Inferior parietal cortex (tissue), 1 donor: ENCODE measurements at regions not wholly inside any gene's neighbourhood (a gene's known extent, or its start where the extent isn't known, plus 50 kb on each side); places are given as distances from the start of the nearest gene placed in this dataset.

Experiments
- DNase-seq: peaks from one replicate; pipeline ENCODE4 v3.0.0-alpha.2; 2016; ENCODE audit errors: extremely low spot score

DNA sequence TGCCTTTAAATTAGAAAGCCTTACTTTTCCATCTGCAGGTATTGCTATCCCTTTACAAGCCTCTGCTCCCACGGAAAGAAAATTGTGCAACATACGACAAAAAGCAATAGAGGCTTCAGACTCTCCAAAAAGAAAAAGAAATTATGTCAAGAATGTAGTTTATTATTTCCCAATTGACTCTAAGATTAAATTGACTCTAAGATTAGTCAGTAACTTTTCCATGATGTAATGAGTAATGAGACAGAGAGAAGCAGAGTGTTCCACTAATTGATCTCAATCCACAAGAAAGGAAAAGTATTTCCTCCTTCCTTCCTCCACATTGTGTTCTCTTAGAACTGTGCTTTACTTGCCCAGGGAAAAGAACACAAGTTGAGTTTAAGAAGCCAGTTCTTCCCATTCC lies 345.7 kb upstream of the HS3ST1 start:
- DNase-seq: no peak

DNA sequence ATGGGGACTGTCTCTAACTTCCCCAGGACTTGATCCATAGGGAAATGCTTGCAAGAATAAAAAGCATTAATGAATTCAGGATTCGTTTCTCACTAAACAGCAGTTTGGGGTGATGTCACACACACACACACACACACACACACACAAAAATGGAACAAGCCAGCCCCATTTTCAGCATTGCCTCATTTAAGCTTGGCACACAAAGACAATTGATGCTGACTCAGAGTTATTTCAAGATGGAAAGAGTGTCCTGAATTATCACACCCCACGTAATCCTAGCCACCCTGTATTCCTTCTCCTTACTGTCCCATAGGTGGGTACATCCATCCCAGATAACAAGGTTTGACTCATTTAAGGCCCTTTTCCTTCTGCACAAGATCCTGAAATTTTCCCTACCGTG lies 345.1 kb upstream of the HS3ST1 start:
- DNase-seq: no peak

DNA sequence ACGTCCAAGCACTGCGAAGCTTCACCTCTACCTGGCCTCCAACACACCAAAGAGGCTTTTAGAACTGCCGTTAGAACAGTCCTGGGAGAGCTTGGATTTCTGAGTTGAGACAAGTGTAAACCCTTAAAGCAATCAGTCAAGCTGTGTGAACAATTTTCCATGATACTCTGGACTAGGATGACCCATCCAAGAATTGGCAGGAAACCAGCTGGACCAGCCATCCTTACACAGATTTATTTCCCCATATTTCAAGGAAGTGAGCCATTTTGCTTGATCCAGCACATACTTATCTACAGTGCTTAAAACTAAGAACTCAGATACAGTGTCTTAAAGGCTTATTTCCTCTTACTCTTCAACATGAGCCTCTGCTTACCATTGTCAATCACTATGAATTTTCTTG lies 340.7 kb upstream of the HS3ST1 start:
- no peak for DNase-seq

- DNase-seq: no peak
These were observed 339.7 kb upstream of the HS3ST1 start for GRCh38 chr4:11768251-11768972.

DNA sequence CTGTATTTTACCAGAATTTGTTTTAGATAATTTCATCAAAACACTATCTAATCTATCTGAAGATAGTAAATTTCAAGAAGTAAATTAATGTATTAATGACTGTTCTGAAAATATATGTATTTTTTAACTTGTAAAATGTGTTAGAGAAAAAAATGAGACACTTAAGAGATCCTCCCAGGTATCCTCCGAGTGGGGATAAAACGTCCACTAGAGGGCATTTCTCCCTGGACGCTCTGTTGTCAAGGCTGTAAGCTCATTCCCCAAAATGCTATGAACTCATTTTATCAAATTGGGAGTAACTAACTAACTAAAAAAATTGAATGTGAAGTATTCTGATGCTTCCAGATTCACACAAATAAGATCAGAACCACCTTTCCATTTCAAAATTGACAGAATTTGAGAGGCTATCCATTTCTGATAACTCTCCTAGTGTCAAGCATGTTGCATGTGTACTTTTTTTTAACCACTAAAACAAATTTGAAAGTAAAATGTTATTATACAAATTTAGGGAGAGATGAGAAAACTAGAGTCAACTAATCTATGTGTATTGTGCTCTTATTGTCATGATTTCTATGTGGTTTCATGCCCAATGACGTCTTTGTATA lies 337.3 kb upstream of the HS3ST1 start:
- peak; percentile 59 for DNase-seq

DNA sequence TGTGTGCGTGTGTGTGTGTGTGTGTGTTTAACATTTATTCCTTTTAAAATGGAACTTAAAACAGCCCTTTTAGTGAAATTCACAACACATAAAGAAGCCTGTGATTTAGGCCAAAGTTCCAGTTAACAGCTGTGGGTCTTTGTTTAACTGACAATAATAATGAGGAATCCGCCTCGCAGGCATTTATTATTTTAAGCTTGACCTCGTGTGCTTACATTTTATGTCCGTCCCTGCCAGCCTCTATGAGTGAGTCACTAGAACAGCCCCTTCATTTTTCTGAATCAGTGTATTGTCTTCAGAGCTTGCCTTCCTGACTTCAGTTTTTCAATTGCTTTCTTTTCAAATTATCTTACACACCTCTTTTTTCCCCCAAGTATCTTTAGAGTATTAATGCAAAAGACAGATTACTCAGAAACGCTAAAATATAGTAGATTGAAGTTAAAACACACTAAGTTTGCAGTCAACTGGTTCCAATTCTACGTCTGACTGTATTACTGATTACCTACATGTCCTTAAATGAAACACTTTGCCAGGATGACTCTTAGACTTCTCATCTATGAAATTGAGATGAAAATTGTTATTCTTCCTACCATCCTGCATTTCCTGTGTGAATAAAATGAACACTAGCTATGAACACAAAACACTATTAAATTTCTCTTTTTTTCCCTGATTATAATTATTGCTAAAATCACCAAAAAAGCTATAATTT lies 319.6 kb upstream of the HS3ST1 start:
- DNase-seq: no peak

DNA sequence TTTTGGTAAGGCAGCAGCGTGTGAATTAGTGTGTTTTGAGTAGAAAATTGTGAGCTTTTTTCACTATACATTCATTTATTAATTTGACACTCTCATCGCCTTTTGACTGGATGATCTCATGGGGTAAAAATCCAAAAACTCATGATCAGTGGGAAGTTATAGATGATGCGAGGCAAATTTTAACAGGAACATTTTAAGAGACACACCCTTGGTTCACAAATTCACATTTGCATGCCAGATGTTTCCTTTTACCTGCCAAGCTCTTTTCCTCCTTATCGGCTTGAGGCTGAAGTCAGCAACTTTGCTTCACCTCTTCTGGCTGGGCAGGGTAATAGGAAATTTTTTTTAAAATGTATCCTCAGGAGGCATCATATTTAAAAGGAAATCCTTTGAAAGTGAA lies 318.0 kb upstream of the HS3ST1 start:
- no peak for DNase-seq

GRCh38 chr4:11743976-11744375 lies 315.3 kb upstream of the HS3ST1 start:
- DNase-seq: no peak

- no peak for DNase-seq
These were observed 314.5 kb upstream of the HS3ST1 start for GRCh38 chr4:11743236-11743635.

DNA sequence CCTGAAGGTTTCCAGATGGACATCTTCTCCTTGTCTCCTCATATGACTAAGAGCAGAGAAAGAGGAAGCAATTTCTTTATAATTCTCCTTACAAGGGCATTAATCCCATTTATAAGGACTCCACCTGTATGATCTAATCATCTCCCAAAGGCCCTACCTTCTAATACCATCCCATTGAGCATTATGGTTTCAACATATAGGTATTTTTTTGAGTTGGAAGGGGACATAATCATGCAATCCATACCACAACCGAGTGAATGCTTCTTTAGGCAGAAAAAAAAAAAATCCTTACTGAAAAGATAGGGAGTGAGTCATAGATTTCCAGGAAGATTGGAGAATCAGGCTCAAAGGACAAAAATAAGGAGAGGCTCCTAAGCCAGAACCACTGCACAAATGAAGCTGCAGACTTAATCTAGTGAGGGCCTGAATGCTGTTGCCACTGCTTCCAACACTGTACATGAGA lies 312.5 kb upstream of the HS3ST1 start:
- DNase-seq: no peak

DNA sequence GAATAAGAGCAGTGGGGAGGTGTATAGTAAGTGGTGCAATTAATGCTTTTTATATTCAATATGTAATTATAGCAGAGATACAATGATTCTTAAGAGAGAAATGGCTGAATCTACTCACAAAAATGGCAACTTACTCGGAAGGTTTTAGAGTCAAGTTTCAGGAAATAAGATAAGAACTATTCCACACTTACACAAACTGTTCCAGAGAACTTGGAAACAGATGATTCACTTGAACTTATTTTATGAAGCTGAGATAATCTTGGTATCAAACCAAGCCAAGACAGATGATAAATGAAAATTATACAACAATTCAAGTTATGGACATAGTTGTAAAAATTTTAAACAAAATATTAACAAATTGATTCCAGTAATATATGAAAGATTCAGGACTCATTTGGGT lies 311.3 kb upstream of the HS3ST1 start:
- no peak for DNase-seq

DNA sequence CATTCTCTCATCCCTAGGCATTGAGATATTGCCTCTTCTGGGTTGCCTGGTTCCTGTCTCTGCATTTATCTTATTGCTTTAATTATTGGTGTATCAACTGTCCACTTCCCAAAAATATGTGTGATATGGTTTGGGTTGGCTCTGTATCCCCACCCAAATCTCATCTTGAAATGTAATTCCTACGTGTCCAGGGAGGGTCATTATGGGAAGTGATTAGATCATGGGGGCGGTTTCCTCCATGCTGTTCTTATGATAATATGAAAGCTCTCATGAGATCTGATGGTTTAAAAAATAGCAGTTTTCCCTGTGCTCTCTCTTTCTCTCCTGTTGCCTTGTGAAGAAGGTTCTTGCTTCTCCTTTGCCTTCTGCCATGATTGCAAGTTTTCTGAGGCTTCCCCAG lies 308.3 kb upstream of the HS3ST1 start:
- no peak for DNase-seq

GRCh38 chr4:11735651-11736050 lies 307.0 kb upstream of the HS3ST1 start:
- DNase-seq: no peak

DNA sequence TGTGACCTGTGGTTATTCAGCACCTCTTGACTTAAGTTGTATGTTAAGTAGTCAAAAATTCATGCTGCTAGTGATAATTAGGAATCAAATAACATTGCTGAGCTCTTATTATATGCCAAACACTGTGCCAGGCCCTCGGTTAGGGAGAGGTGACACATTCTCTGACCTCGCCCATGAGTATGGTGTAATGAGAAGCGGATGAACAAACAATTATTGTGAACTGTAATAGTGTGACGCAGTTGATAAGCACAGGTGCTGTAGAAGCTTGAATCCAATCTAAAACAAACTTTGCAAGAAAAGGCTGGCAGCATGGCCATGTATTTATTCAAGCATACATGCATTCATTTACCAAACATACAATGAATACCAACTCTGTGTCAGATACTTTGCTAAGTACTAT lies 303.5 kb upstream of the HS3ST1 start:
- DNase-seq: no peak

DNA sequence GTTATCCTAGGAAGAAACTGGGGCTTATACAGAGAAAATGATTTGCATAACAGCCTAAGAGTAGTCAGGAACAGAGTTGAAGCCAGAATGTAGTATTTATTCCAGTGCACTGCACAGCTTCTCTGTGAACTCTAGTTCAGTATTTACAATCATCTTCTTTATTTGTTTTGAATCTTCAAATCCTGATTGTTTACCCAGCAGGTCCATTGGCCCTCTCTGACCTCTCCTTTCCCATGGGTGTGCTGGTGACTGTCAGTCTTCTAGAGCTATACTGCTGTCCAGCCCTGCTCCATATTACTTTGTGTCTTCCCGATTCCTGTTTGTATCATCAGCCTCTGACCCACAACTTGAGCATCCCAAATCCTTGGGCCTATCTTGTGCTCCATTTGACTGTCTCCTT lies 301.9 kb upstream of the HS3ST1 start:
- DNase-seq: no peak

- DNase-seq: no peak
These were observed 300.9 kb upstream of the HS3ST1 start for GRCh38 chr4:11729548-11729947.

- no peak for DNase-seq
These were observed 299.3 kb upstream of the HS3ST1 start for GRCh38 chr4:11727903-11728564.

DNA sequence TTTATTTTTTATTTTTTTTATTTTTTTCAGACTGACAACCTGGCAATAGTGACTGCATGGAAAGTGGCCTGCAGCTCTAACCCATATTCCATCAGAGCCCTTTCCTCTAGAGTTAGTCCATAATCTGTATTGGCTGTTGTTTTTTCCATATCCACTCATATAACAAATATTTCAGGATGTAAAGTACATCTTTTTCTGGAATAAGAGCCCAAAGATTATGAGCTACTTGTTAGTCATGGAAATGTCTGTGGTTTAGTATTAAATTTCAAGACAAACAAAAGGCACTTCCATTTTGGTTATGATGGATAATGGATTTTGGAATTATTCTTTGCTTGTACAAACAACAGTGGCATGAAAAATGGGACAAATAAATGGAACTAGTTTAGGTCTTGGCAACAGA lies 296.0 kb upstream of the HS3ST1 start:
- DNase-seq: no peak

- no peak for DNase-seq
These were observed 293.5 kb upstream of the HS3ST1 start for GRCh38 chr4:11722223-11722622.

- peak; percentile 21 for DNase-seq
These were observed 291.6 kb upstream of the HS3ST1 start for GRCh38 chr4:11720292-11720691.

DNA sequence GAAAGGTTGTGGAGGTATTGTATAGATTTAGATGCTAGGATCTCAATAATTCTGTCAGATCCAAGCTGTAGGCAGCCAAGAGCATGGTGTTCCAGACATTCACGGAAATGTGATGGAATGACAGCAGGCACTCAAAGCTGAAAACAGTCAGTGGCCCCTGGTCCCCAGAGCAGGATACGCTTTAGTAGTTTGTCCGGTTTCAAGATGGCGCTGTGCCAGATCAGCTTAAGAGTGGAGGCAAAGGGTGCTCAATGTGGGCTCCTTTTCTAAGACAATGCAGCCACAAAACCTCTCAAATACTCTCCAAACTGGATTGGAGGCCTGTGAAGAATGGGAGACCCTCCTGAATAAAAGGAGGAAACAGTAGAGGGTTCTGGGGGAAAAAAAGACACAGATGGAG lies 291.2 kb upstream of the HS3ST1 start:
- no peak for DNase-seq

GRCh38 chr4:11715753-11716521 lies 287.2 kb upstream of the HS3ST1 start:
- no peak for DNase-seq
